Parathyroid adenoma (tissue), 2 donors: ENCODE measurements at regions not wholly inside any gene's neighbourhood (a gene's known extent, or its start where the extent isn't known, plus 50 kb on each side); places are given as distances from the start of the nearest gene placed in this dataset.

ENCODE experiments used
- H2AFZ ChIP-seq: fragments of 300-600 bp; sonication (generic); one replicate; pipeline ENCODE4 v1.7.0; 2017; ENCODE audit warnings: antibody characterized with exemption, mild to moderate bottlenecking
- H3K27ac ChIP-seq: fragments of 300-600 bp; sonication (generic); one replicate; pipeline ENCODE4 v1.7.0; 2017
- H3K27me3 ChIP-seq: fragments of 300-600 bp; sonication (generic); one replicate; pipeline ENCODE4 v1.7.0; 2017; ENCODE audit warnings: low read length; ENCODE audit not compliant: control insufficient read depth, insufficient read depth
- H3K36me3 ChIP-seq: fragments of 300-600 bp; sonication (generic); one replicate; pipeline ENCODE4 v1.7.0; 2017; ENCODE audit warnings: low read length; ENCODE audit not compliant: control insufficient read depth, insufficient read depth
- H3K4me1 ChIP-seq: fragments of 300-600 bp; sonication (generic); one replicate; pipeline ENCODE4 v1.7.0; 2017; ENCODE audit warnings: control low read depth
- H3K4me2 ChIP-seq: fragments of 300-600 bp; sonication (generic); one replicate; pipeline ENCODE4 v1.7.0; 2017; ENCODE audit warnings: low read length
- H3K4me3 ChIP-seq: fragments of 300-600 bp; sonication (generic); one replicate; pipeline ENCODE4 v1.7.0; 2017; ENCODE audit warnings: low read depth, low read length
- H3K79me2 ChIP-seq: fragments of 300-600 bp; sonication (generic); one replicate; pipeline ENCODE4 v1.7.0; 2017; ENCODE audit warnings: control low read depth
- H3K9ac ChIP-seq: fragments of 300-600 bp; sonication (generic); one replicate; pipeline ENCODE4 v1.7.0; 2017; ENCODE audit warnings: mild to moderate bottlenecking
- H3K9me3 ChIP-seq: fragments of 300-600 bp; sonication (generic); one replicate; pipeline ENCODE4 v1.7.0; 2017; ENCODE audit warnings: low read length; ENCODE audit not compliant: control insufficient read depth
- CTCF ChIP-seq: fragments of 300-600 bp; sonication (generic); IDR thresholded peaks from one replicate; pipeline ENCODE4 v1.7.0; 2017; ENCODE audit warnings: antibody characterized with exemption, mild to moderate bottlenecking
- donor health status: primary hyperparathyroidism.

GRCh38 chr4:116959045-116959444 lies 126.3 kb downstream of the TRAM1L1 start:
- Histone ChIP-seq H3K79me2 (no peaks in the 10 kb centered on the region), H3K4me3 (no peak overlapping the region), H2AFZ (no peak overlapping the region), H3K27ac (no peak overlapping the region), H3K27me3 (no peaks in the 10 kb centered on the region), H3K9me3 (no peaks in the 10 kb centered on the region), H3K9ac (no peak overlapping the region), H3K36me3 (no peaks in the 10 kb centered on the region), H3K4me1 (no peaks in the 10 kb centered on the region), H3K4me2 (no peak overlapping the region)
- no peak for TF ChIP-seq CTCF

- no peaks in the 10 kb centered on the region for H3K79me2 ChIP-seq
- no peak for TF ChIP-seq CTCF
- no peaks in the 10 kb centered on the region for H3K36me3 ChIP-seq
- no peak overlapping the region for H3K4me2 ChIP-seq
- H2AFZ ChIP-seq = no peak overlapping the region
- no peaks in the 10 kb centered on the region for H3K4me1 ChIP-seq
- H3K27ac ChIP-seq = no peak overlapping the region
- H3K4me3 ChIP-seq = no peak overlapping the region
- no peaks in the 10 kb centered on the region for H3K27me3 ChIP-seq
- no peak overlapping the region for H3K9ac ChIP-seq
- no peaks in the 10 kb centered on the region for H3K9me3 ChIP-seq
Observed at GRCh38 chr4:116953947-116954346, 131.4 kb downstream of the TRAM1L1 start.

GRCh38 chr4:116952530-116953136 lies 132.7 kb downstream of the TRAM1L1 start:
- H3K4me1 ChIP-seq = no peaks in the 10 kb centered on the region
- no peak overlapping the region for H3K4me2 ChIP-seq
- H3K27ac ChIP-seq = no peak overlapping the region
- no peak for TF ChIP-seq CTCF
- no peaks in the 10 kb centered on the region for H3K36me3 ChIP-seq
- H3K79me2 ChIP-seq = no peaks in the 10 kb centered on the region
- H3K27me3 ChIP-seq = no peaks in the 10 kb centered on the region
- H3K9me3 ChIP-seq = no peaks in the 10 kb centered on the region
- H2AFZ ChIP-seq = no peak overlapping the region
- no peak overlapping the region for H3K9ac ChIP-seq
- no peak overlapping the region for H3K4me3 ChIP-seq

- H3K36me3 ChIP-seq = no peaks in the 10 kb centered on the region
- no peak overlapping the region for H2AFZ ChIP-seq
- H3K27me3 ChIP-seq = no peaks in the 10 kb centered on the region
- no peak overlapping the region for H3K4me2 ChIP-seq
- no peak for TF ChIP-seq CTCF
- no peak overlapping the region for H3K9ac ChIP-seq
- H3K4me1 ChIP-seq = no peaks in the 10 kb centered on the region
- no peak overlapping the region for H3K27ac ChIP-seq
- no peaks in the 10 kb centered on the region for H3K79me2 ChIP-seq
- H3K9me3 ChIP-seq = no peaks in the 10 kb centered on the region
- H3K4me3 ChIP-seq = no peak overlapping the region
Observed at GRCh38 chr4:116949856-116950255, 135.5 kb downstream of the TRAM1L1 start.

GRCh38 chr4:116942315-116942714 lies 143.1 kb downstream of the TRAM1L1 start:
- TF ChIP-seq CTCF = no peak
- no peak overlapping the region for H3K9ac ChIP-seq
- H3K9me3 ChIP-seq = no peaks in the 10 kb centered on the region
- H3K27ac ChIP-seq = no peak overlapping the region
- H3K79me2 ChIP-seq = no peaks in the 10 kb centered on the region
- H3K4me1 ChIP-seq = no peaks in the 10 kb centered on the region
- no peaks in the 10 kb centered on the region for H3K36me3 ChIP-seq
- no peaks in the 10 kb centered on the region for H3K27me3 ChIP-seq
- no peak overlapping the region for H3K4me2 ChIP-seq
- H2AFZ ChIP-seq = no peak overlapping the region
- H3K4me3 ChIP-seq = no peak overlapping the region
